Uterus (tissue), 3 donors: ENCODE measurements at regions not wholly inside any gene's neighbourhood (a gene's known extent, or its start where the extent isn't known, plus 50 kb on each side); places are given as distances from the start of the nearest gene placed in this dataset.
"Not testable (repeated sequence)": the region's sequence is repeated elsewhere in the genome, so short reads cannot be mapped to it uniquely, and the experiment has no call there.

Experiments used
- DNase-seq, 2 donors: peaks; one replicate each; pipeline ENCODE4 v3.0.0-alpha.2; 2019 to 2020
- H3K27ac ChIP-seq, 2 donors: fragments of 200-600 bp; sonication (generic); 1 replicate in 1 of 2; 2 replicates in 1 of 2; pipeline ENCODE4 v1.5.1; 2016 to 2018
- H3K27me3 ChIP-seq, 2 donors: fragments of 200-600 bp; sonication (generic); one replicate each; pipeline ENCODE4 v1.5.1; 2018 to 2019; ENCODE audit warnings: control low read depth in 1 of 2
- H3K36me3 ChIP-seq, 2 donors: fragments of 200-600 bp; sonication (generic); one replicate each; pipeline ENCODE4 v1.5.1; 2019; ENCODE audit warnings: control low read depth in 1 of 2
- H3K4me1 ChIP-seq, 2 donors: fragments of 200-600 bp; sonication (generic); one replicate each; pipeline ENCODE4 v1.5.1; 2018 to 2019; ENCODE audit warnings: control low read depth in 1 of 2
- H3K4me3 ChIP-seq, 2 donors: fragments of 200-600 bp; sonication (generic); 1 replicate in 1 of 2; 2 replicates in 1 of 2; pipeline ENCODE4 v1.5.1; 2018 to 2019; ENCODE audit warnings: mild to moderate bottlenecking in 1 of 2
- H3K9me3 ChIP-seq, 2 donors: fragments of 200-600 bp; sonication (generic); one replicate each; pipeline ENCODE4 v1.5.1; 2019; ENCODE audit warnings: control low read depth in 1 of 2
- POLR2A ChIP-seq, 2 donors: fragments of 450-650 bp; IDR thresholded peaks; one replicate each; pipeline ENCODE4 v1.6.1; 2016; ENCODE audit warnings: antibody characterized with exemption in 2 of 2, mild to moderate bottlenecking in 1 of 2, moderate library complexity in 1 of 2
- intact Hi-C: fragments of 100-400 bp; cut with DNase I; formaldehyde crosslinking; loops from one replicate; pipeline ENCODE4 v1.15.1; 2023; ENCODE audit warnings: low total_unique reads
- TF ChIP-seq, protein P1 (sequence below), 4 experiments: fragments of 200-600 bp in 2 of 4; fragments of 450-650 bp in 2 of 4; sonication (generic) in 2 of 4; IDR thresholded peaks; one replicate each; pipeline ENCODE4 v1.5.1; 2016 to 2019; ENCODE audit warnings: antibody characterized with exemption in 4 of 4, mild to moderate bottlenecking in 2 of 4, moderate library complexity in 1 of 4
- donor health status: DM: yes; HTN: yes; CAD: no.

- no peaks in the 10 kb centered on the region for H3K4me1 ChIP-seq
- no peaks in the 10 kb centered on the region for H3K9me3 ChIP-seq
- no peaks in the 10 kb centered on the region for H3K27me3 ChIP-seq
- H3K4me3 ChIP-seq = no peak overlapping the region
- no peak for DNase-seq
- intact Hi-C loops = no loop called here
- TF ChIP-seq, protein P1, sequence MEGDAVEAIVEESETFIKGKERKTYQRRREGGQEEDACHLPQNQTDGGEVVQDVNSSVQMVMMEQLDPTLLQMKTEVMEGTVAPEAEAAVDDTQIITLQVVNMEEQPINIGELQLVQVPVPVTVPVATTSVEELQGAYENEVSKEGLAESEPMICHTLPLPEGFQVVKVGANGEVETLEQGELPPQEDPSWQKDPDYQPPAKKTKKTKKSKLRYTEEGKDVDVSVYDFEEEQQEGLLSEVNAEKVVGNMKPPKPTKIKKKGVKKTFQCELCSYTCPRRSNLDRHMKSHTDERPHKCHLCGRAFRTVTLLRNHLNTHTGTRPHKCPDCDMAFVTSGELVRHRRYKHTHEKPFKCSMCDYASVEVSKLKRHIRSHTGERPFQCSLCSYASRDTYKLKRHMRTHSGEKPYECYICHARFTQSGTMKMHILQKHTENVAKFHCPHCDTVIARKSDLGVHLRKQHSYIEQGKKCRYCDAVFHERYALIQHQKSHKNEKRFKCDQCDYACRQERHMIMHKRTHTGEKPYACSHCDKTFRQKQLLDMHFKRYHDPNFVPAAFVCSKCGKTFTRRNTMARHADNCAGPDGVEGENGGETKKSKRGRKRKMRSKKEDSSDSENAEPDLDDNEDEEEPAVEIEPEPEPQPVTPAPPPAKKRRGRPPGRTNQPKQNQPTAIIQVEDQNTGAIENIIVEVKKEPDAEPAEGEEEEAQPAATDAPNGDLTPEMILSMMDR (IDR thresholded peaks at IDR 0.05) = no peak
- TF ChIP-seq POLR2A (IDR thresholded peaks at IDR 0.05) = no peak
- no peaks in the 10 kb centered on the region for H3K36me3 ChIP-seq
- no peak overlapping the region for H3K27ac ChIP-seq
These were observed 195.7 kb upstream of the IPO5 start for GRCh38 chr13:97757807-97758206.

DNA sequence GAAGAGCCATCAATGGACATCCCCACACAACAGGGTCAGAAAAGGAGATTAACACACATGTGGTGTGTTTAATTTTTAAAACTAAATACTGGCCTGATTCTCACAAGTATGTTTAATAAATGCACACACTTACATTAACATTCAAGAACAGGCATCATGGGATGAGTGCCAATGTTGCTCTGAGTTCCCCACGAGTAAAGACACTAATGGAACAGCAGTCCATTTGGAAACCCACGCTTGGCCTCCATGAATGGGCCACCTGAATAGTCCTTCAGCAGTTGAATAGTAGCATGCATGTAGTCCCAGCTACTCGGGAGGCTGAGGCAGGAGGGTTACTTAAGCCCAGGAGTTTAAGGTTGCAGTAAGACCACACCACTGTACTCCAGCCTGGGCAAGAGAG lies 195.2 kb upstream of the IPO5 start:
- no peak for TF ChIP-seq POLR2A (IDR thresholded peaks at IDR 0.05)
- TF ChIP-seq, protein P1 (IDR thresholded peaks at IDR 0.05) = no peak
- intact Hi-C loops = no loop called here
- no peaks in the 10 kb centered on the region for H3K36me3 ChIP-seq
- no peaks in the 10 kb centered on the region for H3K9me3 ChIP-seq
- DNase-seq = no peak
- no peaks in the 10 kb centered on the region for H3K4me1 ChIP-seq
- H3K27me3 ChIP-seq = no peaks in the 10 kb centered on the region
- no peak overlapping the region for H3K27ac ChIP-seq
- no peak overlapping the region for H3K4me3 ChIP-seq

- Histone ChIP-seq H3K27ac (no peak overlapping the region), H3K36me3 (no peaks in the 10 kb centered on the region), H3K9me3 (no peaks in the 10 kb centered on the region), H3K27me3 (no peaks in the 10 kb centered on the region), H3K4me3 (no peak overlapping the region), H3K4me1 (no peaks in the 10 kb centered on the region)
- intact Hi-C loops = no loop called here
- TF ChIP-seq, protein P1 (IDR thresholded peaks at IDR 0.05) = no peak
- no peak for TF ChIP-seq POLR2A (IDR thresholded peaks at IDR 0.05)
- no peak for DNase-seq
These were observed 191.5 kb upstream of the IPO5 start for GRCh38 chr13:97761796-97762540.

- no peak overlapping the region for H3K4me3 ChIP-seq
- H3K27ac ChIP-seq = no peak overlapping the region
- no peaks in the 10 kb centered on the region for H3K27me3 ChIP-seq
- H3K36me3 ChIP-seq = no peaks in the 10 kb centered on the region
- H3K9me3 ChIP-seq = no peaks in the 10 kb centered on the region
- no peaks in the 10 kb centered on the region for H3K4me1 ChIP-seq
- intact Hi-C loops = no loop called here
- DNase-seq = no peak
- TF ChIP-seq POLR2A (IDR thresholded peaks at IDR 0.05) = no peak
These were observed 186.7 kb upstream of the IPO5 start for GRCh38 chr13:97766749-97767148.

- TF ChIP-seq POLR2A (IDR thresholded peaks at IDR 0.05) = no peak
- TF ChIP-seq, protein P1 (IDR thresholded peaks at IDR 0.05) = no peak
- Histone ChIP-seq H3K27ac (no peak overlapping the region), H3K27me3 (no peaks in the 10 kb centered on the region), H3K36me3 (no peaks in the 10 kb centered on the region), H3K4me1 (no peaks in the 10 kb centered on the region), H3K9me3 (no peaks in the 10 kb centered on the region), H3K4me3 (no peak overlapping the region)
- no peak for DNase-seq
- intact Hi-C loops = no loop called here
These were observed 185.3 kb upstream of the IPO5 start for GRCh38 chr13:97768134-97768533.

GRCh38 chr13:97770231-97770630 lies 183.2 kb upstream of the IPO5 start:
- H3K4me1 ChIP-seq, H3K36me3 ChIP-seq, DNase-seq, H3K4me3 ChIP-seq, H3K9me3 ChIP-seq, H3K27ac ChIP-seq, H3K27me3 ChIP-seq, intact Hi-C loops: not testable (repeated sequence)

DNA sequence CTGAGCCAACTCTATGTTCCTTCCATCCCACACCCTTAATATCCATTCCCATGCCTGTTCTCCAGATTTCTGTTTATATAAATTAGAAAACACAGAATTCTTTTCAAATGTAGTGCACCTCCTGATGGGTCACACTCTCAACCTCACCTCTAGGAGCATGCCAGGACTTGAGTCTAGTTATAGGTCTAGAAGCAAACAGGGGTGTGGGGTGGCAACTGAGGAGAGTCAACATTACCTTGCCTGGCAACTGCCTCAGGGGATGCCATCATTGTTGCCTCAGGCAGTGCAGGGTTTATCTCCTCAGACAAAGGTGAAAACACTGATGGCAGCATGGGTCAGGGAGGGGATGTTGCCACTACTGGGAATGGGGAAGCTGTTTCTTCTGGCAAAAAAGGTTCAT lies 181.0 kb upstream of the IPO5 start:
- DNase-seq, H3K27ac ChIP-seq, H3K36me3 ChIP-seq, H3K9me3 ChIP-seq, intact Hi-C loops, H3K4me1 ChIP-seq, H3K27me3 ChIP-seq, H3K4me3 ChIP-seq: not testable (repeated sequence)

- H3K4me3 ChIP-seq, H3K27me3 ChIP-seq, DNase-seq, intact Hi-C loops, H3K9me3 ChIP-seq, H3K36me3 ChIP-seq, H3K4me1 ChIP-seq, H3K27ac ChIP-seq: not testable (repeated sequence)
These were observed 178.9 kb upstream of the IPO5 start for GRCh38 chr13:97774391-97775100.
